HCT116 (cell line): ENCODE measurements at regions not wholly inside any gene's neighbourhood (a gene's known extent, or its start where the extent isn't known, plus 50 kb on each side); places are given as distances from the start of the nearest gene placed in this dataset.

Experiments
- EGR1 ChIP-seq: IDR thresholded peaks from 2 replicates; pipeline ENCODE4 v1.6.1; 2012; ENCODE audit warnings: low read depth
- EZH2 ChIP-seq: fragments of 200-600 bp; sonication (generic); IDR thresholded peaks from 2 replicates; pipeline ENCODE4 v1.6.1; 2017; ENCODE audit warnings: antibody characterized with exemption, mixed run types
- POLR2A ChIP-seq: IDR thresholded peaks from 2 replicates; pipeline ENCODE4 v1.7.0; 2011; ENCODE audit warnings: borderline replicate concordance; ENCODE audit not compliant: insufficient read depth, insufficient read length; ENCODE audit errors: extremely low read depth
- POLR2AphosphoS5 ChIP-seq: IDR thresholded peaks from 2 replicates; pipeline ENCODE4 v1.6.1; 2011; ENCODE audit warnings: mild to moderate bottlenecking, low read depth, low read length, moderate library complexity
- REST ChIP-seq: IDR thresholded peaks from 2 replicates; pipeline ENCODE4 v1.6.1; 2012; ENCODE audit warnings: low read depth
- SIN3A ChIP-seq: IDR thresholded peaks from 2 replicates; pipeline ENCODE4 v1.6.1; 2012; ENCODE audit warnings: low read depth
- SP1 ChIP-seq: IDR thresholded peaks from 2 replicates; pipeline ENCODE4 v1.6.1; 2012; ENCODE audit warnings: low read depth
- TCF7L2 ChIP-seq: IDR thresholded peaks from 2 replicates; pipeline ENCODE4 v1.7.0; 2011; ENCODE audit warnings: borderline replicate concordance, inconsistent platforms; ENCODE audit not compliant: insufficient read depth, insufficient read length; ENCODE audit errors: extremely low read depth
- ZBTB33 ChIP-seq: IDR thresholded peaks from 2 replicates; pipeline ENCODE4 v1.6.1; 2011; ENCODE audit warnings: mild to moderate bottlenecking, low read length, moderate library complexity; ENCODE audit not compliant: insufficient replicate concordance; ENCODE audit errors: extremely low read depth
- ZNF274 ChIP-seq: fragments of 200-500 bp; sonication (Bioruptor generic); IDR thresholded peaks from 2 replicates; pipeline ENCODE4 v1.6.1; 2014; ENCODE audit warnings: mild to moderate bottlenecking, low read depth, low read length, inconsistent platforms
- TF ChIP-seq, protein P1 (sequence below), 3 experiments: fragments of 200-600 bp in 1 of 3; sonication (generic) in 1 of 3; IDR thresholded peaks in 2 of 3; conservative IDR thresholded peaks in 1 of 3; 2 replicates each; pipeline ENCODE4 v1.5.1; 2012 to 2017; ENCODE audit warnings: low read depth in 2 of 3, low read length in 2 of 3, antibody characterized with exemption in 1 of 3, borderline replicate concordance in 1 of 3, control low read depth in 1 of 3, mild to moderate bottlenecking in 1 of 3, mixed read lengths in 1 of 3, mixed run types in 1 of 3, moderate library complexity in 1 of 3; ENCODE audit not compliant: insufficient read depth in 1 of 3

GRCh38 chr6:92911301-92911700, 508.1 kb downstream of the EPHA7 start:
- TF ChIP-seq, protein P1, sequence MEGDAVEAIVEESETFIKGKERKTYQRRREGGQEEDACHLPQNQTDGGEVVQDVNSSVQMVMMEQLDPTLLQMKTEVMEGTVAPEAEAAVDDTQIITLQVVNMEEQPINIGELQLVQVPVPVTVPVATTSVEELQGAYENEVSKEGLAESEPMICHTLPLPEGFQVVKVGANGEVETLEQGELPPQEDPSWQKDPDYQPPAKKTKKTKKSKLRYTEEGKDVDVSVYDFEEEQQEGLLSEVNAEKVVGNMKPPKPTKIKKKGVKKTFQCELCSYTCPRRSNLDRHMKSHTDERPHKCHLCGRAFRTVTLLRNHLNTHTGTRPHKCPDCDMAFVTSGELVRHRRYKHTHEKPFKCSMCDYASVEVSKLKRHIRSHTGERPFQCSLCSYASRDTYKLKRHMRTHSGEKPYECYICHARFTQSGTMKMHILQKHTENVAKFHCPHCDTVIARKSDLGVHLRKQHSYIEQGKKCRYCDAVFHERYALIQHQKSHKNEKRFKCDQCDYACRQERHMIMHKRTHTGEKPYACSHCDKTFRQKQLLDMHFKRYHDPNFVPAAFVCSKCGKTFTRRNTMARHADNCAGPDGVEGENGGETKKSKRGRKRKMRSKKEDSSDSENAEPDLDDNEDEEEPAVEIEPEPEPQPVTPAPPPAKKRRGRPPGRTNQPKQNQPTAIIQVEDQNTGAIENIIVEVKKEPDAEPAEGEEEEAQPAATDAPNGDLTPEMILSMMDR (IDR thresholded peaks at IDR 0.05 in 2 of 3, conservative IDR thresholded peaks at IDR 0.05 in 1 of 3; ENCODE audit: borderline replicate concordance in 1 of 3, insufficient read depth in 1 of 3, low read depth in 2 of 3, low read length in 2 of 3): no peak
- no peak for TF ChIP-seq POLR2A
- no peak for TF ChIP-seq SP1
- TF ChIP-seq SIN3A: no peak
- TF ChIP-seq EZH2: no peak
- no peak for TF ChIP-seq ZNF274
- no peak for TF ChIP-seq EGR1
- TF ChIP-seq ZBTB33: no peak
- TF ChIP-seq REST: no peak
- no peak for TF ChIP-seq POLR2AphosphoS5
- no peak for TF ChIP-seq TCF7L2
